Astrocyte (in vitro differentiated cells and primary cell): ENCODE measurements at regions not wholly inside any gene's neighbourhood (a gene's known extent, or its start where the extent isn't known, plus 50 kb on each side); places are given as distances from the start of the nearest gene placed in this dataset.

Experiments used
- CTCF ChIP-seq: IDR thresholded peaks from 2 replicates; pipeline ENCODE4 v1.5.1; 2011; ENCODE audit warnings: low read depth, mild to moderate bottlenecking, inconsistent platforms, low read length, moderate library complexity; ENCODE audit not compliant: insufficient read depth
- EZH2 ChIP-seq: IDR thresholded peaks from 2 replicates; pipeline ENCODE4 v1.6.1; 2012; ENCODE audit warnings: mild to moderate bottlenecking, low read length, inconsistent platforms; ENCODE audit not compliant: insufficient read depth

- TF ChIP-seq EZH2 (no peak), CTCF (no peak)
These were observed 206.1 kb upstream of the ANKRD50 start for GRCh38 chr4:124918559-124919122.
